WTC11 (cell line): ENCODE measurements at regions not wholly inside any gene's neighbourhood (a gene's known extent, or its start where the extent isn't known, plus 50 kb on each side); places are given as distances from the start of the nearest gene placed in this dataset.

Source experiments
- ATAC-seq: fragments of 200-7000 bp; cut with Tn5 transposase; 2 replicates; pipeline ENCODE4 v1.10.0; 2021; ENCODE audit warnings: mild to moderate bottlenecking, moderate library complexity
- CTCF ChIA-PET: fragments of 300-600 bp; sonication (Branson Sonifier 250); formaldehyde crosslinking; loops from one replicate; lab custom pipeline; 2021; ENCODE audit warnings: antibody characterized with exemption; lab: Charles Lee
- POLR2A ChIA-PET: fragments of 350-600 bp; sonication (Branson Sonifier 250); formaldehyde crosslinking; loops from one replicate; lab custom pipeline; 2021; ENCODE audit warnings: antibody characterized with exemption; lab: Charles Lee
- DNase-seq: peaks from one replicate; pipeline ENCODE4 v3.0.0; 2021; ENCODE audit warnings: low spot score
- H3K27ac Mint-ChIP-seq: 2 replicates; pipeline ENCODE4 v1.8.0; 2021; ENCODE audit warnings: mixed read lengths
- H3K27me3 Mint-ChIP-seq: 2 replicates; pipeline ENCODE4 v1.8.0; 2021; ENCODE audit warnings: low read depth, mild to moderate bottlenecking, moderate library complexity, mixed read lengths
- H3K36me3 Mint-ChIP-seq: 2 replicates; pipeline ENCODE4 v1.8.0; 2021; ENCODE audit warnings: mixed read lengths
- H3K4me1 Mint-ChIP-seq: 2 replicates; pipeline ENCODE4 v1.8.0; 2022; ENCODE audit warnings: mixed read lengths
- H3K4me3 Mint-ChIP-seq: 2 replicates; pipeline ENCODE4 v1.8.0; 2021; ENCODE audit warnings: mild to moderate bottlenecking, moderate library complexity, mixed read lengths
- H3K9me3 Mint-ChIP-seq: 2 replicates; pipeline ENCODE4 v1.8.0; 2021; ENCODE audit warnings: mixed read lengths
- FOXK1 ChIP-seq: sonication (generic); formaldehyde crosslinking; IDR thresholded peaks from 2 replicates; pipeline ENCODE4 v1.8.0; 2022; ENCODE audit warnings: mild to moderate bottlenecking, moderate library complexity, missing genetic modification reagents
- FOXP1 ChIP-seq: sonication (generic); formaldehyde crosslinking; IDR thresholded peaks from 2 replicates; pipeline ENCODE4 v1.8.0; 2022; ENCODE audit warnings: missing genetic modification reagents, mild to moderate bottlenecking, moderate library complexity, borderline replicate concordance
- JAZF1 ChIP-seq: fragments of 250-450 bp; sonication (Bioruptor Pico); IDR thresholded peaks from 2 replicates; pipeline ENCODE4 v1.9.0; 2021; ENCODE audit warnings: moderate library complexity, mild to moderate bottlenecking, inconsistent platforms
- NFE2L1 ChIP-seq: sonication (generic); formaldehyde crosslinking; IDR thresholded peaks from 2 replicates; pipeline ENCODE4 v1.8.1; 2023; ENCODE audit warnings: missing genetic modification reagents
- OVOL2 ChIP-seq: fragments of 250-450 bp; sonication (Bioruptor Pico); IDR thresholded peaks from 2 replicates; pipeline ENCODE4 v1.9.0; 2021; ENCODE audit warnings: mild to moderate bottlenecking, borderline replicate concordance
- SMAD3 ChIP-seq: sonication (generic); formaldehyde crosslinking; IDR thresholded peaks from 2 replicates; pipeline ENCODE4 v1.8.0; 2022; ENCODE audit warnings: missing genetic modification reagents, mild to moderate bottlenecking, borderline replicate concordance
- SOX15 ChIP-seq: fragments of 250-450 bp; sonication (Bioruptor Pico); IDR thresholded peaks from 2 replicates; pipeline ENCODE4 v1.9.0; 2021; ENCODE audit warnings: mild to moderate bottlenecking
- TCF7 ChIP-seq: sonication (generic); formaldehyde crosslinking; IDR thresholded peaks from 2 replicates; pipeline ENCODE4 v1.8.0; 2022; ENCODE audit warnings: mild to moderate bottlenecking, low read depth, missing genetic modification reagents, moderate library complexity
- TEAD4 ChIP-seq: sonication (generic); formaldehyde crosslinking; IDR thresholded peaks from 2 replicates; pipeline ENCODE4 v1.8.0; 2022; ENCODE audit warnings: mild to moderate bottlenecking, missing genetic modification reagents
- TP53 ChIP-seq: sonication (generic); formaldehyde crosslinking; IDR thresholded peaks from 2 replicates; pipeline ENCODE4 v1.8.1; 2023; ENCODE audit warnings: mild to moderate bottlenecking, missing genetic modification reagents
- ZNF232 ChIP-seq: sonication (generic); formaldehyde crosslinking; IDR thresholded peaks from 2 replicates; pipeline ENCODE4 v1.8.0; 2022; ENCODE audit warnings: mild to moderate bottlenecking, missing genetic modification reagents
- ZNF416 ChIP-seq: fragments of 250-450 bp; sonication (Bioruptor Pico); IDR thresholded peaks from 2 replicates; pipeline ENCODE4 v1.9.0; 2021; ENCODE audit warnings: mild to moderate bottlenecking, inconsistent platforms
- TF ChIP-seq, protein P1 (sequence below): sonication (generic); formaldehyde crosslinking; IDR thresholded peaks from 2 replicates; pipeline ENCODE4 v1.8.0; 2022; ENCODE audit warnings: missing genetic modification reagents
- TF ChIP-seq, protein P2 (sequence below): sonication (generic); formaldehyde crosslinking; IDR thresholded peaks from 2 replicates; pipeline ENCODE4 v1.8.1; 2023; ENCODE audit warnings: mild to moderate bottlenecking, moderate library complexity, missing genetic modification reagents
- TF ChIP-seq, protein P3 (sequence below): fragments of 250-450 bp; sonication (Bioruptor Pico); conservative IDR thresholded peaks from 2 replicates; pipeline ENCODE4 v1.9.0; 2021; ENCODE audit warnings: mild to moderate bottlenecking
- TF ChIP-seq, protein P4 (sequence below): fragments of 250-450 bp; sonication (Bioruptor Pico); IDR thresholded peaks from 2 replicates; pipeline ENCODE4 v1.9.0; 2021; ENCODE audit warnings: moderate library complexity, mild to moderate bottlenecking, inconsistent platforms, borderline replicate concordance
- TF ChIP-seq, protein P5 (sequence below): sonication (generic); formaldehyde crosslinking; IDR thresholded peaks from 2 replicates; pipeline ENCODE4 v1.8.1; 2022; ENCODE audit warnings: mild to moderate bottlenecking, moderate library complexity, missing genetic modification reagents
- TF ChIP-seq, protein P6 (sequence below): sonication (generic); formaldehyde crosslinking; IDR thresholded peaks from 2 replicates; pipeline ENCODE4 v1.8.1; 2023; ENCODE audit warnings: mild to moderate bottlenecking, missing genetic modification reagents
- TF ChIP-seq, protein P7 (sequence below): fragments of 250-450 bp; sonication (Bioruptor Pico); IDR thresholded peaks from 2 replicates; pipeline ENCODE4 v1.9.0; 2021; ENCODE audit warnings: mild to moderate bottlenecking

DNA sequence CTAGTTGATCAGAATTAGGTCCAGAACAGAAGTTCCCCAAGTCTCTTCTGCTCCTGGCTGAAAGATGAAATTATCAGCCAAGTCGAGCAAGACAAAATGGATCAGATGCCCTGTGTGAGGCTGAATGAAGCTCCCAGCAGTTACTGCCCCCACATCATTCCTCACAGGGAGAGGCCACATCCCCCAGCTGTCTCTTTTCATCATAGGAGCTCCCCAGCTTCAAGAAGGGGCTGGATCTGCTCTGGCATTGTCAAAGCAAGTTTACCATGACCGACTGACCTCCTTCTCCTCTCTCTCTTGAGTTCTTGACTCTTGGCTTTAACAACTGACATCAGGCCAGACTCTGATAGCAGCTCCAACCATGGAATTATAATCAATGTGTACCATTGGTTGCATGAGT is 133.3 kb upstream of the RAD23B start (continued):
- no peak for TF ChIP-seq TP53 (CRISPR knock-in tag)
- TF ChIP-seq, protein P1, sequence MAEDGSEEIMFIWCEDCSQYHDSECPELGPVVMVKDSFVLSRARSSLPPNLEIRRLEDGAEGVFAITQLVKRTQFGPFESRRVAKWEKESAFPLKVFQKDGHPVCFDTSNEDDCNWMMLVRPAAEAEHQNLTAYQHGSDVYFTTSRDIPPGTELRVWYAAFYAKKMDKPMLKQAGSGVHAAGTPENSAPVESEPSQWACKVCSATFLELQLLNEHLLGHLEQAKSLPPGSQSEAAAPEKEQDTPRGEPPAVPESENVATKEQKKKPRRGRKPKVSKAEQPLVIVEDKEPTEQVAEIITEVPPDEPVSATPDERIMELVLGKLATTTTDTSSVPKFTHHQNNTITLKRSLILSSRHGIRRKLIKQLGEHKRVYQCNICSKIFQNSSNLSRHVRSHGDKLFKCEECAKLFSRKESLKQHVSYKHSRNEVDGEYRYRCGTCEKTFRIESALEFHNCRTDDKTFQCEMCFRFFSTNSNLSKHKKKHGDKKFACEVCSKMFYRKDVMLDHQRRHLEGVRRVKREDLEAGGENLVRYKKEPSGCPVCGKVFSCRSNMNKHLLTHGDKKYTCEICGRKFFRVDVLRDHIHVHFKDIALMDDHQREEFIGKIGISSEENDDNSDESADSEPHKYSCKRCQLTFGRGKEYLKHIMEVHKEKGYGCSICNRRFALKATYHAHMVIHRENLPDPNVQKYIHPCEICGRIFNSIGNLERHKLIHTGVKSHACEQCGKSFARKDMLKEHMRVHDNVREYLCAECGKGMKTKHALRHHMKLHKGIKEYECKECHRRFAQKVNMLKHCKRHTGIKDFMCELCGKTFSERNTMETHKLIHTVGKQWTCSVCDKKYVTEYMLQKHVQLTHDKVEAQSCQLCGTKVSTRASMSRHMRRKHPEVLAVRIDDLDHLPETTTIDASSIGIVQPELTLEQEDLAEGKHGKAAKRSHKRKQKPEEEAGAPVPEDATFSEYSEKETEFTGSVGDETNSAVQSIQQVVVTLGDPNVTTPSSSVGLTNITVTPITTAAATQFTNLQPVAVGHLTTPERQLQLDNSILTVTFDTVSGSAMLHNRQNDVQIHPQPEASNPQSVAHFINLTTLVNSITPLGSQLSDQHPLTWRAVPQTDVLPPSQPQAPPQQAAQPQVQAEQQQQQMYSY (CRISPR knock-in tag), result no peak
- TF ChIP-seq SMAD3 (CRISPR knock-in tag), result no peak
- TF ChIP-seq, protein P2, sequence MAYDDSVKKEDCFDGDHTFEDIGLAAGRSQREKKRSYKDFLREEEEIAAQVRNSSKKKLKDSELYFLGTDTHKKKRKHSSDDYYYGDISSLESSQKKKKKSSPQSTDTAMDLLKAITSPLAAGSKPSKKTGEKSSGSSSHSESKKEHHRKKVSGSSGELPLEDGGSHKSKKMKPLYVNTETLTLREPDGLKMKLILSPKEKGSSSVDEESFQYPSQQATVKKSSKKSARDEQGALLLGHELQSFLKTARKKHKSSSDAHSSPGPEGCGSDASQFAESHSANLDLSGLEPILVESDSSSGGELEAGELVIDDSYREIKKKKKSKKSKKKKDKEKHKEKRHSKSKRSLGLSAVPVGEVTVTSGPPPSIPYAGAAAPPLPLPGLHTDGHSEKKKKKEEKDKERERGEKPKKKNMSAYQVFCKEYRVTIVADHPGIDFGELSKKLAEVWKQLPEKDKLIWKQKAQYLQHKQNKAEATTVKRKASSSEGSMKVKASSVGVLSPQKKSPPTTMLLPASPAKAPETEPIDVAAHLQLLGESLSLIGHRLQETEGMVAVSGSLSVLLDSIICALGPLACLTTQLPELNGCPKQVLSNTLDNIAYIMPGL, result no peak
- no peak for TF ChIP-seq TEAD4 (CRISPR knock-in tag)
- TF ChIP-seq, protein P3, sequence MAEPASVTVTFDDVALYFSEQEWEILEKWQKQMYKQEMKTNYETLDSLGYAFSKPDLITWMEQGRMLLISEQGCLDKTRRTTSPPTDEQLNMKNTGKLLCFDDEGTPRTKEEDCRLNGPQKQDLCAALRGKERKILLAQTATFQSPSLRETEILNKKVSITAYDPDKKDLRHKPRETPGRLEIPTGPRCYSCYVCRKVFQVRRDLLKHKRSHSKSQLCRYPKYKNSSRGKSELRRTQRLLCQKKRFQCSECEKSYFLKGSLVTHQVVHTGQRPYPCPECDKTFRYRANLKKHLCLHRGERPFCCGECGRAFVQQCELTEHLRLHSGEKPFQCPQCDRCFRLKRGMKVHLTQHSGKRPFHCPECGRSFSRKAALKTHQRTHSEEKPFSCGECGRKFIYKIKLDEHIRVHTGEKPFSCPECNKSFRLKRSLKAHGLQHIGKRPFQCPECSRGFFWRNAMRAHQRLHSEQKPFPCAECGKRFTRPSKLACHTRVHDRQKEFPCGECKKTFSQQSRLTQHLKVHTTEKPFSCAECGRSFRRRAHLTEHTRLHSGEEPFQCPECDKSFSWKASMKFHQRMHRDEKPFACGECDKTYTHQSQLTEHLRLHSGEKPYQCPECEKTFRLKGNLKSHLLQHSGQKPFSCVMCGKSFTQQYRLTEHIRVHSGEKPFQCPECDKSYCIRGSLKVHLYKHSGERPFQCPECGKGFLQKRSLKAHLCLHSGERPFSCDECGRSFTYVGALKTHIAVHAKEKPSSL (CRISPR knock-in tag), result no peak
- TF ChIP-seq, protein P4, sequence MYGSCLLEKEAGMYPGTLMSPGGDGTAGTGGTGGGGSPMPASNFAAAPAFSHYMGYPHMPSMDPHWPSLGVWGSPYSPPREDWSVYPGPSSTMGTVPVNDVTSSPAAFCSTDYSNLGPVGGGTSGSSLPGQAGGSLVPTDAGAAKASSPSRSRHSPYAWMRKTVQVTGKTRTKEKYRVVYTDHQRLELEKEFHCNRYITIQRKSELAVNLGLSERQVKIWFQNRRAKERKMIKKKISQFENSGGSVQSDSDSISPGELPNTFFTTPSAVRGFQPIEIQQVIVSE, result no peak
- TF ChIP-seq, protein P5, sequence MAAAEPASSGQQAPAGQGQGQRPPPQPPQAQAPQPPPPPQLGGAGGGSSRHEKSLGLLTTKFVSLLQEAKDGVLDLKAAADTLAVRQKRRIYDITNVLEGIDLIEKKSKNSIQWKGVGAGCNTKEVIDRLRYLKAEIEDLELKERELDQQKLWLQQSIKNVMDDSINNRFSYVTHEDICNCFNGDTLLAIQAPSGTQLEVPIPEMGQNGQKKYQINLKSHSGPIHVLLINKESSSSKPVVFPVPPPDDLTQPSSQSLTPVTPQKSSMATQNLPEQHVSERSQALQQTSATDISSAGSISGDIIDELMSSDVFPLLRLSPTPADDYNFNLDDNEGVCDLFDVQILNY (CRISPR knock-in tag), result no peak

DNA sequence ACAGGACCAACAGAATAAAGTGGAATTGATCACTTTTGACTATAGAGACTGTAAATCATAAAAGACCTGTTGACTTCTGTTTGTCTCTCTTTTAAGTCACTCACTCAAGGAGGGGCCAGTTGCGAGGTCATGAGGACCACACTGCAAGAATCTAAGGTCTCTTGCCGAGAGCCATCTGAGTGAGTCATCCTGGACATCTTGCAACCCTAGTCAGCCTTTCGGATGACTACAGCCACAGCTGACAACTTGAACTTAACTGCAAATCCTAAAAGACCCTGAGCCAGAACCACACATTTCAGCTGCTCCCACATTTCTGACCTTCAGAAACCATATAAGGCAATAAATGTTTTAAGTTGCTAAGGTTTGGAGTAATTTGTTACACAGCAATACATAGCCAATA is 129.7 kb upstream of the RAD23B start:
- H3K9me3 Mint-ChIP-seq, result peaks cover 18% of the 10 kb centered on the region
- no peaks in the 10 kb centered on the region for H3K36me3 Mint-ChIP-seq
- H3K27ac Mint-ChIP-seq, result no peak overlapping the region
- H3K27me3 Mint-ChIP-seq, result no peaks in the 10 kb centered on the region
- H3K4me1 Mint-ChIP-seq, result peaks cover 9% of the 10 kb centered on the region; the same call in 1 of the 2 replicates
- ATAC-seq (no peak), DNase-seq (no peak)
- CTCF ChIA-PET, result interaction anchor here (1.3 kb wide), 1 partner anchor 9 kb away, joined by 3 read pairs; no protein-coding TSS in a partner anchor
- POLR2A ChIA-PET, result no interaction called here
- no peak overlapping the region for H3K4me3 Mint-ChIP-seq
- TF ChIP-seq FOXK1 (no peak), JAZF1 (CRISPR knock-in tag) (no peak), TCF7 (no peak), NFE2L1 (CRISPR knock-in tag) (no peak), ZNF416 (CRISPR knock-in tag) (no peak), OVOL2 (CRISPR knock-in tag) (no peak), SOX15 (CRISPR knock-in tag) (no peak), ZNF232 (CRISPR knock-in tag) (no peak), FOXP1 (CRISPR knock-in tag) (no peak)
- TF ChIP-seq, protein P2, result no peak
- TF ChIP-seq, protein P1 (CRISPR knock-in tag), result no peak
- TF ChIP-seq, protein P6, sequence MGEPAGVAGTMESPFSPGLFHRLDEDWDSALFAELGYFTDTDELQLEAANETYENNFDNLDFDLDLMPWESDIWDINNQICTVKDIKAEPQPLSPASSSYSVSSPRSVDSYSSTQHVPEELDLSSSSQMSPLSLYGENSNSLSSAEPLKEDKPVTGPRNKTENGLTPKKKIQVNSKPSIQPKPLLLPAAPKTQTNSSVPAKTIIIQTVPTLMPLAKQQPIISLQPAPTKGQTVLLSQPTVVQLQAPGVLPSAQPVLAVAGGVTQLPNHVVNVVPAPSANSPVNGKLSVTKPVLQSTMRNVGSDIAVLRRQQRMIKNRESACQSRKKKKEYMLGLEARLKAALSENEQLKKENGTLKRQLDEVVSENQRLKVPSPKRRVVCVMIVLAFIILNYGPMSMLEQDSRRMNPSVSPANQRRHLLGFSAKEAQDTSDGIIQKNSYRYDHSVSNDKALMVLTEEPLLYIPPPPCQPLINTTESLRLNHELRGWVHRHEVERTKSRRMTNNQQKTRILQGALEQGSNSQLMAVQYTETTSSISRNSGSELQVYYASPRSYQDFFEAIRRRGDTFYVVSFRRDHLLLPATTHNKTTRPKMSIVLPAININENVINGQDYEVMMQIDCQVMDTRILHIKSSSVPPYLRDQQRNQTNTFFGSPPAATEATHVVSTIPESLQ (CRISPR knock-in tag), result no peak
- TF ChIP-seq, protein P7, sequence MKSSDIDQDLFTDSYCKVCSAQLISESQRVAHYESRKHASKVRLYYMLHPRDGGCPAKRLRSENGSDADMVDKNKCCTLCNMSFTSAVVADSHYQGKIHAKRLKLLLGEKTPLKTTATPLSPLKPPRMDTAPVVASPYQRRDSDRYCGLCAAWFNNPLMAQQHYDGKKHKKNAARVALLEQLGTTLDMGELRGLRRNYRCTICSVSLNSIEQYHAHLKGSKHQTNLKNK (CRISPR knock-in tag), result no peak
